ENCODE measurements at regions not wholly inside any gene's neighbourhood (a gene's known extent, or its start where the extent isn't known, plus 50 kb on each side); places are given as distances from the start of the nearest gene placed in this dataset.

DNA sequence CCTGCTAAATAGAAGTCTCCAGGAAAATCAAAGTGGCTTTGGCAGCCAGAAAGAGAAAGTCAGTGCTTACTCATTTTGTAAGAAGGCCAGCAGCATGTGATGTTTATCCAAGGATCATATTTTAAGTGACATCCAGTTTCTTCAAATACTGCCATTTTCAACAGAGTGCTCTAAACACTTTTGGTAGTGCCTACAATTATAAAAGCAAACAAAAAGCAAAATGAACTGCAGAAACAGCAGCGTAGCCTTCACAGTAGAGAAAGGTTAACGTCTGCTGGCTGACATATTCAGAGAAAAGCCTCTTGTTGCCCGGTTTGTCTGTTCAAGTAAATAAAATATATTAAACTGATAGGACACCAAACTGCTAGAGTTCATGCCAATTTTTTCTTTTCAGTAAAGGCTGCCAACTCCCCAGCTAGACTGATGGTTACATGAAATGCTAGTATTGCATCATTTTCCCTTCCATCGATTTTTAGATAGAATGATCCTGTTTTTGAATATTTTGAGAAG is 705.7 kb upstream of the SLC35B3 start:
- H3K4me3 Mint-ChIP-seq (ENCODE audit: unreplicated experiment), result no peak overlapping the region
- Histone ChIP-seq H3K4me3 (ENCODE audit: insufficient read depth, low read depth, low read length) (no peak overlapping the region), H3K4me1 (ENCODE audit: insufficient read depth, low read length) (peaks cover 5% of the 10 kb centered on the region), H4K20me1 (ENCODE audit: insufficient read depth, low read length) (no peaks in the 10 kb centered on the region), H3K4me2 (ENCODE audit: low read length) (peak overlapping the region; percentile 24), H3K27me3 (ENCODE audit: insufficient read depth, low read length) (no peaks in the 10 kb centered on the region), H3K79me2 (ENCODE audit: insufficient read depth, low read length) (no peaks in the 10 kb centered on the region), H3K9ac (ENCODE audit: low read length) (no peak overlapping the region), H2AFZ (ENCODE audit: low read depth, low read length) (no peak overlapping the region), H3K27ac (ENCODE audit: low read depth, low read length) (no peak overlapping the region), H3K36me3 (ENCODE audit: insufficient read depth, low read length) (no peaks in the 10 kb centered on the region), H3K9me3 (ENCODE audit: insufficient read depth, low read depth, low read length) (no peaks in the 10 kb centered on the region)
- FAIRE-seq, result peak; percentile 43
- peaks cover 8% of the 10 kb centered on the region for H3K4me1 Mint-ChIP-seq (ENCODE audit: low read depth, unreplicated experiment)
- H3K36me3 Mint-ChIP-seq (ENCODE audit: low read depth, unreplicated experiment), result no peaks in the 10 kb centered on the region
- peaks cover 8% of the 10 kb centered on the region for H3K9me3 Mint-ChIP-seq (ENCODE audit: unreplicated experiment)
- no peak for TF ChIP-seq EZH2 (IDR thresholded peaks at IDR 0.05; ENCODE audit: insufficient read depth, low read length)
- TF ChIP-seq, protein P1, sequence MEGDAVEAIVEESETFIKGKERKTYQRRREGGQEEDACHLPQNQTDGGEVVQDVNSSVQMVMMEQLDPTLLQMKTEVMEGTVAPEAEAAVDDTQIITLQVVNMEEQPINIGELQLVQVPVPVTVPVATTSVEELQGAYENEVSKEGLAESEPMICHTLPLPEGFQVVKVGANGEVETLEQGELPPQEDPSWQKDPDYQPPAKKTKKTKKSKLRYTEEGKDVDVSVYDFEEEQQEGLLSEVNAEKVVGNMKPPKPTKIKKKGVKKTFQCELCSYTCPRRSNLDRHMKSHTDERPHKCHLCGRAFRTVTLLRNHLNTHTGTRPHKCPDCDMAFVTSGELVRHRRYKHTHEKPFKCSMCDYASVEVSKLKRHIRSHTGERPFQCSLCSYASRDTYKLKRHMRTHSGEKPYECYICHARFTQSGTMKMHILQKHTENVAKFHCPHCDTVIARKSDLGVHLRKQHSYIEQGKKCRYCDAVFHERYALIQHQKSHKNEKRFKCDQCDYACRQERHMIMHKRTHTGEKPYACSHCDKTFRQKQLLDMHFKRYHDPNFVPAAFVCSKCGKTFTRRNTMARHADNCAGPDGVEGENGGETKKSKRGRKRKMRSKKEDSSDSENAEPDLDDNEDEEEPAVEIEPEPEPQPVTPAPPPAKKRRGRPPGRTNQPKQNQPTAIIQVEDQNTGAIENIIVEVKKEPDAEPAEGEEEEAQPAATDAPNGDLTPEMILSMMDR (IDR thresholded peaks at IDR 0.05; ENCODE audit: insufficient read depth, low read depth, low read length), result no peak
- H3K27ac Mint-ChIP-seq (ENCODE audit: unreplicated experiment), result peak overlapping the region; percentile 51
- H3K27me3 Mint-ChIP-seq (ENCODE audit: low read depth, unreplicated experiment), result no peaks in the 10 kb centered on the region
- DNase-seq (ENCODE audit: low read depth), result no peak

GRCh38 chr6:9140172-9140571 is 704.8 kb upstream of the SLC35B3 start:
- H3K4me2 ChIP-seq (ENCODE audit: low read length), result peak overlapping the region; percentile 64
- H3K4me3 ChIP-seq (ENCODE audit: insufficient read depth, low read depth, low read length), result peak overlapping the region; percentile 29
- no peak overlapping the region for H2AFZ ChIP-seq (ENCODE audit: low read depth, low read length)
- no peak overlapping the region for H3K9ac ChIP-seq (ENCODE audit: low read length)
- no peak for DNase-seq (ENCODE audit: low read depth)
- peaks cover 8% of the 10 kb centered on the region for H3K4me1 Mint-ChIP-seq (ENCODE audit: low read depth, unreplicated experiment)
- no peaks in the 10 kb centered on the region for H3K9me3 ChIP-seq (ENCODE audit: insufficient read depth, low read depth, low read length)
- TF ChIP-seq, protein P1 (IDR thresholded peaks at IDR 0.05; ENCODE audit: insufficient read depth, low read depth, low read length), result no peak
- no peak for TF ChIP-seq EZH2 (IDR thresholded peaks at IDR 0.05; ENCODE audit: insufficient read depth, low read length)
- H3K36me3 Mint-ChIP-seq (ENCODE audit: low read depth, unreplicated experiment), result no peaks in the 10 kb centered on the region
- H3K9me3 Mint-ChIP-seq (ENCODE audit: unreplicated experiment), result peaks cover 8% of the 10 kb centered on the region
- H3K27ac Mint-ChIP-seq (ENCODE audit: unreplicated experiment), result no peak overlapping the region
- no peaks in the 10 kb centered on the region for H3K27me3 Mint-ChIP-seq (ENCODE audit: low read depth, unreplicated experiment)
- peaks cover 5% of the 10 kb centered on the region for H3K4me1 ChIP-seq (ENCODE audit: insufficient read depth, low read length)
- no peak for FAIRE-seq
- H3K27me3 ChIP-seq (ENCODE audit: insufficient read depth, low read length), result no peaks in the 10 kb centered on the region
- no peaks in the 10 kb centered on the region for H4K20me1 ChIP-seq (ENCODE audit: insufficient read depth, low read length)
- H3K79me2 ChIP-seq (ENCODE audit: insufficient read depth, low read length), result no peaks in the 10 kb centered on the region
- H3K4me3 Mint-ChIP-seq (ENCODE audit: unreplicated experiment), result no peak overlapping the region
- H3K36me3 ChIP-seq (ENCODE audit: insufficient read depth, low read length), result no peaks in the 10 kb centered on the region
- H3K27ac ChIP-seq (ENCODE audit: low read depth, low read length), result no peak overlapping the region

- no peak overlapping the region for H3K9ac ChIP-seq (ENCODE audit: low read length)
Observed at GRCh38 chr6:9139746-9140145, 704.4 kb upstream of the SLC35B3 start.

More at GRCh38 chr6:9139746-9140145, 704.4 kb upstream of the SLC35B3 start:
- peak overlapping the region; percentile 64 for H3K4me2 ChIP-seq (ENCODE audit: low read length)
- H4K20me1 ChIP-seq (ENCODE audit: insufficient read depth, low read length), result no peaks in the 10 kb centered on the region
- Mint-ChIP-seq H3K9me3 (ENCODE audit: unreplicated experiment) (peaks cover 6% of the 10 kb centered on the region), H3K27ac (ENCODE audit: unreplicated experiment) (no peak overlapping the region), H3K4me1 (ENCODE audit: low read depth, unreplicated experiment) (peaks cover 8% of the 10 kb centered on the region), H3K4me3 (ENCODE audit: unreplicated experiment) (no peak overlapping the region), H3K27me3 (ENCODE audit: low read depth, unreplicated experiment) (no peaks in the 10 kb centered on the region), H3K36me3 (ENCODE audit: low read depth, unreplicated experiment) (no peaks in the 10 kb centered on the region)
- no peaks in the 10 kb centered on the region for H3K79me2 ChIP-seq (ENCODE audit: insufficient read depth, low read length)
- no peaks in the 10 kb centered on the region for H3K27me3 ChIP-seq (ENCODE audit: insufficient read depth, low read length)
- peak overlapping the region; percentile 29 for H3K4me3 ChIP-seq (ENCODE audit: insufficient read depth, low read depth, low read length)
- H2AFZ ChIP-seq (ENCODE audit: low read depth, low read length), result no peak overlapping the region
- TF ChIP-seq EZH2 (IDR thresholded peaks at IDR 0.05; ENCODE audit: insufficient read depth, low read length), result no peak
- TF ChIP-seq, protein P1 (IDR thresholded peaks at IDR 0.05; ENCODE audit: insufficient read depth, low read depth, low read length), result no peak
- no peaks in the 10 kb centered on the region for H3K36me3 ChIP-seq (ENCODE audit: insufficient read depth, low read length)
- H3K4me1 ChIP-seq (ENCODE audit: insufficient read depth, low read length), result peaks cover 5% of the 10 kb centered on the region
- DNase-seq (ENCODE audit: low read depth), result peak; percentile 56
- H3K9me3 ChIP-seq (ENCODE audit: insufficient read depth, low read depth, low read length), result no peaks in the 10 kb centered on the region
- H3K27ac ChIP-seq (ENCODE audit: low read depth, low read length), result no peak overlapping the region
- FAIRE-seq, result no peak
